Transverse colon (tissue), 4 donors: ENCODE measurements at regions not wholly inside any gene's neighbourhood (a gene's known extent, or its start where the extent isn't known, plus 50 kb on each side); places are given as distances from the start of the nearest gene placed in this dataset.
"Not testable (repeated sequence)": the region's sequence is repeated elsewhere in the genome, so short reads cannot be mapped to it uniquely, and the experiment has no call there.

Experiments used
- DNase-seq: peaks from one replicate; pipeline ENCODE4 v3.0.0-alpha.2; 2019
- H3K27ac ChIP-seq, 4 donors: fragments of 200-600 bp; sonication (generic); 2 replicates each; pipeline ENCODE4 v1.5.1; 2016 to 2018; ENCODE audit warnings: inconsistent platforms in 4 of 4
- H3K27me3 ChIP-seq: fragments of 200-600 bp; sonication (generic); 2 replicates; pipeline ENCODE4 v1.5.1; 2017; ENCODE audit warnings: inconsistent platforms
- H3K36me3 ChIP-seq, 4 donors: fragments of 200-600 bp; sonication (generic); 2 replicates each; pipeline ENCODE4 v1.5.1; 2017 to 2019; ENCODE audit warnings: inconsistent platforms in 4 of 4
- H3K4me1 ChIP-seq, 4 donors: fragments of 200-600 bp; sonication (generic); 2 replicates each; pipeline ENCODE4 v1.5.1; 2017 to 2020; ENCODE audit warnings: inconsistent platforms in 4 of 4
- H3K4me3 ChIP-seq, 4 donors: fragments of 200-600 bp; sonication (generic); 1 replicate in 1 of 4; 2 replicates in 3 of 4; pipeline versions ENCODE4 v1.5.1 to v1.6.1; 2017 to 2019; ENCODE audit warnings: inconsistent platforms in 4 of 4
- H3K9me3 ChIP-seq, 2 donors: fragments of 200-600 bp; sonication (generic); 2 replicates each; pipeline ENCODE4 v1.5.1; 2017 to 2019; ENCODE audit warnings: inconsistent platforms in 2 of 2
- CTCF ChIP-seq, 5 experiments: fragments of 200-600 bp in 3 of 5; fragments of 450-650 bp in 2 of 5; sonication (generic) in 3 of 5; IDR thresholded peaks; 1 replicate in 2 of 5; 2 replicates in 3 of 5; pipeline ENCODE4 v1.5.1; 2016 to 2017; ENCODE audit warnings: antibody characterized with exemption in 5 of 5, inconsistent platforms in 3 of 5, mild to moderate bottlenecking in 2 of 5, moderate library complexity in 1 of 5
- EP300 ChIP-seq: sonication (generic); formaldehyde crosslinking; IDR thresholded peaks from one replicate; pipeline ENCODE4 v1.6.1; 2017; ENCODE audit warnings: antibody characterized with exemption, low read depth
- POLR2A ChIP-seq: fragments of 450-650 bp; IDR thresholded peaks from one replicate; pipeline ENCODE4 v1.6.1; 2016; ENCODE audit warnings: antibody characterized with exemption, mild to moderate bottlenecking, moderate library complexity
- POLR2AphosphoS5 ChIP-seq, 3 donors: sonication (generic); formaldehyde crosslinking; IDR thresholded peaks; one replicate each; pipeline ENCODE4 v1.6.1; 2016; ENCODE audit warnings: antibody characterized with exemption in 3 of 3
- WGBS, 2 donors: methylation state at CpG; one replicate each; pipeline ENCODE4 v1.1.5; 2018; ENCODE audit warnings: low coverage in 1 of 2; 5-methylcytosine and 5-hydroxymethylcytosine counted together
- in situ Hi-C, 4 donors: fragments of 200-750 bp; cut with MboI; loops; one replicate each; pipeline versions ENCODE4 v1.15.0 to v1.15.1; 2017; ENCODE audit warnings: low sequenced_read_pairs in 3 of 4, low pct_ligation_motif_present in 1 of 4, low pct_unique_long_range_greater_than_20kb in 1 of 4
- intact Hi-C: fragments of 100-400 bp; cut with DNase I; formaldehyde crosslinking; loops from one replicate; pipeline ENCODE4 v1.15.1; 2023; ENCODE audit warnings: low total_unique reads

- Histone ChIP-seq H3K27me3 (no peaks in the 10 kb centered on the region), H3K36me3 (no peaks in the 10 kb centered on the region), H3K4me3 (no peak overlapping the region), H3K4me1 (no peaks in the 10 kb centered on the region), H3K27ac (no peak overlapping the region), H3K9me3 (no peaks in the 10 kb centered on the region)
- no peak for DNase-seq
- intact Hi-C loops (no loop called here), in situ Hi-C loops (no loop called here)
- TF ChIP-seq POLR2A (no peak), EP300 (no peak), POLR2AphosphoS5 (IDR thresholded peaks at IDR 0.05) (no peak), CTCF (IDR thresholded peaks at IDR 0.05) (no peak)
- 77% methylated on average over 6 of the region's 6 CpGs; no CpG with 5 or more reads in 1 of the 2 donors for WGBS, 2 donors
These were observed 173.1 kb downstream of the TMEM47 start for GRCh38 chrX:34483980-34484379.

GRCh38 chrX:34470507-34470906, 186.6 kb downstream of the TMEM47 start:
- 60 to 67% methylated on average over 1 of the region's 1 CpG for WGBS, 2 donors
- Histone ChIP-seq H3K36me3 (no peaks in the 10 kb centered on the region), H3K9me3 (no peaks in the 10 kb centered on the region), H3K27me3 (no peaks in the 10 kb centered on the region), H3K4me3 (no peak overlapping the region), H3K4me1 (no peaks in the 10 kb centered on the region), H3K27ac (no peak overlapping the region)
- intact Hi-C loops: no loop called here
- in situ Hi-C loops: no loop called here
- TF ChIP-seq CTCF (IDR thresholded peaks at IDR 0.05) (no peak), EP300 (no peak), POLR2AphosphoS5 (IDR thresholded peaks at IDR 0.05) (no peak), POLR2A (no peak)
- DNase-seq: no peak

- in situ Hi-C loops: no loop called here
- Histone ChIP-seq H3K4me3 (no peak overlapping the region), H3K27ac (no peak overlapping the region), H3K9me3 (no peaks in the 10 kb centered on the region), H3K36me3 (no peaks in the 10 kb centered on the region), H3K4me1 (no peaks in the 10 kb centered on the region), H3K27me3 (no peaks in the 10 kb centered on the region)
- TF ChIP-seq EP300 (no peak), CTCF (IDR thresholded peaks at IDR 0.05) (no peak), POLR2A (no peak), POLR2AphosphoS5 (IDR thresholded peaks at IDR 0.05) (no peak)
- 21 to 55% methylated on average over 3 of the region's 3 CpGs for WGBS, 2 donors
- DNase-seq: no peak
- intact Hi-C loops: no loop called here
These were observed 189.6 kb downstream of the TMEM47 start for GRCh38 chrX:34467437-34467836.

- H3K36me3 ChIP-seq, H3K4me3 ChIP-seq, in situ Hi-C loops, H3K9me3 ChIP-seq, H3K27ac ChIP-seq, intact Hi-C loops, H3K27me3 ChIP-seq, DNase-seq, H3K4me1 ChIP-seq: not testable (repeated sequence)
- WGBS, 2 donors: 100% methylated on average over 1 of the region's 1 CpG; no CpG with 5 or more reads in 1 of the 2 donors
These were observed 193.9 kb downstream of the TMEM47 start for GRCh38 chrX:34463220-34463619.

- H3K4me3 ChIP-seq, intact Hi-C loops, H3K4me1 ChIP-seq, H3K27me3 ChIP-seq, H3K9me3 ChIP-seq, H3K27ac ChIP-seq, in situ Hi-C loops, DNase-seq, H3K36me3 ChIP-seq: not testable (repeated sequence)
- 76% methylated on average over 9 of the region's 9 CpGs; no CpG with 5 or more reads in 1 of the 2 donors for WGBS, 2 donors
These were observed 199.2 kb downstream of the TMEM47 start for GRCh38 chrX:34457850-34458249.
